ENCODE measurements at regions not wholly inside any gene's neighbourhood (a gene's known extent, or its start where the extent isn't known, plus 50 kb on each side); places are given as distances from the start of the nearest gene placed in this dataset.

GRCh38 chr13:110063490-110064421, 243.2 kb downstream of the COL4A1 start (continued):
- TF ChIP-seq ETS1 (IDR thresholded peaks at IDR 0.05) (no peak), CREB1 (CRISPR knock-in tag; IDR thresholded peaks at IDR 0.05; ENCODE audit: low read depth) (no peak), NANOG (IDR thresholded peaks at IDR 0.05; ENCODE audit: borderline replicate concordance) (no peak), CTCF (conservative IDR thresholded peaks at IDR 0.05; ENCODE audit: low read depth in 2 of 2) (no peak), REST (IDR thresholded peaks at IDR 0.05; ENCODE audit: unreplicated experiment) (no peak), EZH2phosphoT487 (IDR thresholded peaks at IDR 0.05; ENCODE audit: unreplicated experiment) (no peak), ZNF114 (CRISPR knock-in tag; IDR thresholded peaks at IDR 0.05) (no peak)

GRCh38 chr13:110062777-110063442, 244.0 kb downstream of the COL4A1 start:
- ATAC-seq (no peak), DNase-seq (ENCODE audit: low spot score) (no peak)
- Histone ChIP-seq H3K79me2 (replicated peaks; ENCODE audit: insufficient read depth) (no peaks in the 10 kb centered on the region), H3F3A (replicated peaks; ENCODE audit: low read depth) (no peaks in the 10 kb centered on the region), H4K20me1 (replicated peaks; ENCODE audit: insufficient read depth) (no peaks in the 10 kb centered on the region), H3K27me3 (ENCODE audit: insufficient read depth) (no peaks in the 10 kb centered on the region), H3K36me3 (ENCODE audit: insufficient read depth) (no peaks in the 10 kb centered on the region), H2AFZ (no peak overlapping the region), H3K4me2 (no peak overlapping the region), H3K27ac (ENCODE audit: low read depth) (no peak overlapping the region), H3K4me1 (ENCODE audit: insufficient read depth) (no peaks in the 10 kb centered on the region), H3K9me2 (ENCODE audit: insufficient read depth) (no peaks in the 10 kb centered on the region), H3K4me3 (no peak overlapping the region)
- H3K36me3 Mint-ChIP-seq (ENCODE audit: low read depth), result no peaks in the 10 kb centered on the region
- H3K4me1 Mint-ChIP-seq, result no peaks in the 10 kb centered on the region
- H3K4me3 Mint-ChIP-seq, result no peak overlapping the region
- no peaks in the 10 kb centered on the region for H3K9me3 Mint-ChIP-seq
- peaks cover 2% of the 10 kb centered on the region for H3K27me3 Mint-ChIP-seq (ENCODE audit: insufficient read depth, low read depth, poor library complexity)
- H3K27ac Mint-ChIP-seq, result no peak overlapping the region
- TF ChIP-seq EZH2 (IDR thresholded peaks at IDR 0.05; ENCODE audit: low read depth, unreplicated experiment), result no peak
- TF ChIP-seq CREB1 (CRISPR knock-in tag; IDR thresholded peaks at IDR 0.05; ENCODE audit: low read depth), result no peak
- no peak for TF ChIP-seq ETS1 (IDR thresholded peaks at IDR 0.05)
- no peak for TF ChIP-seq CTCF (conservative IDR thresholded peaks at IDR 0.05; ENCODE audit: low read depth in 2 of 2)
